IMR-90 (cell line): ENCODE measurements at regions not wholly inside any gene's neighbourhood (a gene's known extent, or its start where the extent isn't known, plus 50 kb on each side); places are given as distances from the start of the nearest gene placed in this dataset.
A peak's percentile ranks its signal among the peaks of the same experiment; 100 is the strongest.

Experiments
- ATAC-seq: fragments of 200-7000 bp; cut with Tn5 transposase; 2 replicates; pipeline ENCODE4 v1.9.1; 2020; ENCODE audit warnings: low read depth, mild to moderate bottlenecking, moderate library complexity
- BruUV-seq: library from RNA; stranded (reverse); fragments of 400-500 nt; replicated peaks from 2 replicates; lab custom pipeline; 2021; lab: Mats Ljungman, UMichigan
- CTCF ChIA-PET: fragments of 300-600 bp; formaldehyde crosslinking; extraction: SDS; loops from one replicate; lab custom pipeline; 2021; ENCODE audit warnings: antibody characterized with exemption; lab: Yijun Ruan, JAX
- POLR2A ChIA-PET: fragments of 300-600 bp; sonication (Branson Sonifier 250); formaldehyde crosslinking; loops from one replicate; lab custom pipeline; 2022; ENCODE audit warnings: antibody characterized with exemption; ENCODE audit not compliant: unreplicated experiment; lab: Charles Lee
- DNase-seq: peaks from one replicate; pipeline ENCODE4 v3.0.0; 2013
- H2AFZ ChIP-seq: replicated peaks from 2 replicates; pipeline ENCODE3; 2013; ENCODE audit warnings: low read length, mild to moderate bottlenecking; ENCODE audit not compliant: poor library complexity
- H2AK5ac ChIP-seq: 2 replicates; pipeline ENCODE4 v1.6.1; 2013; ENCODE audit warnings: low read depth, low read length, inconsistent platforms
- H2AK9ac ChIP-seq: replicated peaks from 2 replicates; pipeline ENCODE3; 2013; ENCODE audit warnings: mild to moderate bottlenecking, low read depth, low read length, moderate library complexity; ENCODE audit not compliant: poor library complexity
- H2BK120ac ChIP-seq: 2 replicates; pipeline ENCODE4 v1.6.1; 2013; ENCODE audit warnings: low read depth, low read length, inconsistent platforms
- H2BK15ac ChIP-seq: 3 replicates; pipeline ENCODE4 v1.6.1; 2013; ENCODE audit warnings: low read depth, low read length, inconsistent platforms
- H2BK20ac ChIP-seq: 2 replicates; pipeline ENCODE4 v1.6.1; 2013; ENCODE audit warnings: low read depth, mild to moderate bottlenecking, inconsistent platforms, low read length, moderate library complexity
- H2BK5ac ChIP-seq: 2 replicates; pipeline ENCODE4 v1.6.1; 2013; ENCODE audit warnings: mild to moderate bottlenecking, low read depth, low read length, inconsistent platforms; ENCODE audit not compliant: poor library complexity, severe bottlenecking
- H3K14ac ChIP-seq: replicated peaks from 2 replicates; pipeline ENCODE4 v1.6.1; 2013; ENCODE audit warnings: low read depth, low read length, inconsistent platforms
- H3K18ac ChIP-seq: 2 replicates; pipeline ENCODE4 v1.6.1; 2013; ENCODE audit warnings: low read depth, low read length, control low read depth
- H3K23ac ChIP-seq: 2 replicates; pipeline ENCODE4 v1.6.1; 2013; ENCODE audit warnings: low read depth, low read length, inconsistent platforms
- H3K27ac ChIP-seq: 2 replicates; pipeline ENCODE4 v1.5.1; 2013; ENCODE audit warnings: mild to moderate bottlenecking, control low read depth, low read length; ENCODE audit not compliant: insufficient read depth
- H3K27me3 ChIP-seq: 2 replicates; pipeline ENCODE4 v1.6.1; 2013; ENCODE audit warnings: low read length; ENCODE audit not compliant: control insufficient read depth, insufficient read depth
- H3K36me3 ChIP-seq: 2 replicates; pipeline ENCODE4 v1.6.1; 2013; ENCODE audit warnings: low read length, mixed read lengths; ENCODE audit not compliant: control insufficient read depth, insufficient read depth
- H3K4ac ChIP-seq: 2 replicates; pipeline ENCODE4 v1.6.1; 2013; ENCODE audit warnings: low read depth, low read length, inconsistent platforms
- H3K4me1 ChIP-seq: 2 replicates; pipeline ENCODE4 v1.6.1; 2013; ENCODE audit warnings: low read length, mixed read lengths; ENCODE audit not compliant: control insufficient read depth, insufficient read depth
- H3K4me2 ChIP-seq: 2 replicates; pipeline ENCODE4 v1.6.1; 2013; ENCODE audit warnings: low read depth, mild to moderate bottlenecking, control low read depth, low read length, moderate library complexity
- H3K4me3 ChIP-seq: 2 replicates; pipeline ENCODE4 v1.5.1; 2013; ENCODE audit warnings: low read depth, mild to moderate bottlenecking, control low read depth, low read length, moderate library complexity; ENCODE audit not compliant: insufficient read depth
- H3K56ac ChIP-seq: 2 replicates; pipeline ENCODE4 v1.6.1; 2013; ENCODE audit warnings: low read length, inconsistent platforms; ENCODE audit not compliant: insufficient read depth; ENCODE audit errors: extremely low read depth
- H3K79me1 ChIP-seq, 2 experiments: 2 replicates each; pipeline ENCODE4 v1.6.1; 2013; ENCODE audit warnings: low read length in 2 of 2, inconsistent platforms in 1 of 2, low read depth in 1 of 2
- H3K9ac ChIP-seq: 2 replicates; pipeline ENCODE4 v1.6.1; 2013; ENCODE audit warnings: low read depth, low read length, control low read depth
- H3K9me1 ChIP-seq: 2 replicates; pipeline ENCODE4 v1.6.1; 2013; ENCODE audit warnings: low read length, inconsistent platforms; ENCODE audit not compliant: insufficient read depth
- H3K9me3 ChIP-seq: 2 replicates; pipeline ENCODE4 v1.6.1; 2013; ENCODE audit warnings: low read length; ENCODE audit not compliant: control insufficient read depth, insufficient read depth
- H4K20me1 ChIP-seq: 2 replicates; pipeline ENCODE4 v1.6.1; 2013; ENCODE audit warnings: low read length, inconsistent platforms; ENCODE audit not compliant: insufficient read depth
- H4K5ac ChIP-seq: 2 replicates; pipeline ENCODE4 v1.6.1; 2013; ENCODE audit warnings: mild to moderate bottlenecking, low read depth, low read length, control low read depth
- H4K8ac ChIP-seq, 2 experiments: 2 replicates each; pipeline ENCODE4 v1.6.1; 2013; ENCODE audit warnings: low read depth in 2 of 2, low read length in 2 of 2, control low read depth in 1 of 2, inconsistent platforms in 1 of 2
- H4K91ac ChIP-seq: 2 replicates; pipeline ENCODE4 v1.6.1; 2013; ENCODE audit warnings: low read depth, low read length, inconsistent platforms; ENCODE audit not compliant: insufficient read depth
- CEBPB ChIP-seq: IDR thresholded peaks from 2 replicates; pipeline ENCODE4 v1.6.1; 2012; ENCODE audit warnings: low read depth, low read length, improper control_type of control experiment
- WGBS, 2 experiments: methylation state at CpG; one replicate each; pipeline versions ENCODE4 v1.1.5 to v1.1.7; 2013; ENCODE audit warnings: missing lambda C conversion rate in 2 of 2; ENCODE audit not compliant: insufficient read length in 1 of 2; ENCODE audit errors: extremely low coverage in 2 of 2; 5-methylcytosine and 5-hydroxymethylcytosine counted together
- dilution Hi-C: fragments of 300-500 bp; cut with HindIII; formaldehyde crosslinking; loops from one replicate; pipeline ENCODE4 v1.14.3; 2018; ENCODE audit warnings: low sequenced_read_pairs; ENCODE audit not compliant: unreplicated experiment
- in situ Hi-C: fragments of 300-500 bp; cut with MboI; formaldehyde crosslinking; loops from 3 replicates; pipeline ENCODE4 v1.14.3; 2019; ENCODE audit warnings: low sequenced_read_pairs, inconsistent platforms, mixed read lengths
- intact Hi-C: fragments of 100-400 bp; cut with micrococcal nuclease; formaldehyde crosslinking; loops from 2 replicates; pipeline ENCODE4 v1.10.0; 2022
- TF ChIP-seq, protein P1 (sequence below): fragments of 150-350 bp; IDR thresholded peaks from 2 replicates; pipeline ENCODE4 v1.6.1; 2016; ENCODE audit warnings: low read depth, mild to moderate bottlenecking, low read length, moderate library complexity, borderline replicate concordance
- TF ChIP-seq, protein P2 (sequence below): conservative IDR thresholded peaks from 2 replicates; pipeline ENCODE4 v1.5.1; 2012; ENCODE audit warnings: mild to moderate bottlenecking, low read depth, low read length, improper control_type of control experiment
- TF ChIP-seq, protein P3 (sequence below): fragments of 150-350 bp; IDR thresholded peaks from 2 replicates; pipeline ENCODE4 v1.6.1; 2017; ENCODE audit warnings: mild to moderate bottlenecking, antibody characterized with exemption, low read length, low read depth

DNA sequence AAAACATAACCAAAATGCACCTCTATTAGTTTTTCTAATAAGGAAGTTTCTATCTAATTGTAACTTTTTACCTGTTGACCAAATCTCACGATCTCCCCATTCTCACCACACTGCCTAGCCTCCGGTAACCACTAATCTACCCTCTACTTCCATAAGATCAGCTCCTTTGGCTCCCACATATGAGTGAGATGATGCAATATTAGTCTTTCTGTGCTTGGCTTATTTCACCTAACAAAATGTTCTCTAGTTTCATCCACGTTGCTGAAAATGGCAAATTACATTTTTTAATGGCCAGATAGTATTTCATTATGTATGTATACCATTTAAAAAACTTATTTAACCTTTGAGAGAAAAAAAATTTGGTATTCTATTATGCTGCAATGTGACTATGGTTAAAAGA is 379.0 kb upstream of the NXPH2 start:
- Histone ChIP-seq H3K9me1 (no peaks in the 10 kb centered on the region), H4K20me1 (no peaks in the 10 kb centered on the region), H2BK120ac (no peak overlapping the region), H3K9ac (no peak overlapping the region), H2BK5ac (no peak overlapping the region), H2AFZ (no peak overlapping the region), H3K56ac (no peak overlapping the region), H3K9me3 (peaks cover 2% of the 10 kb centered on the region; the same call in 1 of the 2 replicates), H3K4me3 (no peak overlapping the region), H3K4ac (no peak overlapping the region), H3K36me3 (no peaks in the 10 kb centered on the region), H3K79me1 (no peaks in the 10 kb centered on the region), H2BK20ac (no peak overlapping the region), H2BK15ac (no peak overlapping the region), H3K23ac (no peak overlapping the region), H4K5ac (no peak overlapping the region), H3K27ac (no peak overlapping the region), H3K4me1 (no peaks in the 10 kb centered on the region), H4K8ac (no peak overlapping the region), H2AK5ac (no peak overlapping the region), H3K27me3 (no peaks in the 10 kb centered on the region), H3K14ac (no peak overlapping the region), H4K91ac (no peak overlapping the region), H3K4me2 (no peak overlapping the region), H2AK9ac (no peak overlapping the region), H3K18ac (no peak overlapping the region)
- in situ Hi-C loops (no loop called here), dilution Hi-C loops (no loop called here), intact Hi-C loops (no loop called here)
- POLR2A ChIA-PET: no interaction called here
- WGBS, 2 experiments: no CpG with 5 or more reads among the region's 3 CpGs
- ATAC-seq (no peak), DNase-seq (no peak)
- no TSS peak for BruUV-seq
- CTCF ChIA-PET: no interaction called here
- TF ChIP-seq, protein P1, sequence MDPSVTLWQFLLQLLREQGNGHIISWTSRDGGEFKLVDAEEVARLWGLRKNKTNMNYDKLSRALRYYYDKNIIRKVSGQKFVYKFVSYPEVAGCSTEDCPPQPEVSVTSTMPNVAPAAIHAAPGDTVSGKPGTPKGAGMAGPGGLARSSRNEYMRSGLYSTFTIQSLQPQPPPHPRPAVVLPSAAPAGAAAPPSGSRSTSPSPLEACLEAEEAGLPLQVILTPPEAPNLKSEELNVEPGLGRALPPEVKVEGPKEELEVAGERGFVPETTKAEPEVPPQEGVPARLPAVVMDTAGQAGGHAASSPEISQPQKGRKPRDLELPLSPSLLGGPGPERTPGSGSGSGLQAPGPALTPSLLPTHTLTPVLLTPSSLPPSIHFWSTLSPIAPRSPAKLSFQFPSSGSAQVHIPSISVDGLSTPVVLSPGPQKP: no peak
- TF ChIP-seq, protein P2, sequence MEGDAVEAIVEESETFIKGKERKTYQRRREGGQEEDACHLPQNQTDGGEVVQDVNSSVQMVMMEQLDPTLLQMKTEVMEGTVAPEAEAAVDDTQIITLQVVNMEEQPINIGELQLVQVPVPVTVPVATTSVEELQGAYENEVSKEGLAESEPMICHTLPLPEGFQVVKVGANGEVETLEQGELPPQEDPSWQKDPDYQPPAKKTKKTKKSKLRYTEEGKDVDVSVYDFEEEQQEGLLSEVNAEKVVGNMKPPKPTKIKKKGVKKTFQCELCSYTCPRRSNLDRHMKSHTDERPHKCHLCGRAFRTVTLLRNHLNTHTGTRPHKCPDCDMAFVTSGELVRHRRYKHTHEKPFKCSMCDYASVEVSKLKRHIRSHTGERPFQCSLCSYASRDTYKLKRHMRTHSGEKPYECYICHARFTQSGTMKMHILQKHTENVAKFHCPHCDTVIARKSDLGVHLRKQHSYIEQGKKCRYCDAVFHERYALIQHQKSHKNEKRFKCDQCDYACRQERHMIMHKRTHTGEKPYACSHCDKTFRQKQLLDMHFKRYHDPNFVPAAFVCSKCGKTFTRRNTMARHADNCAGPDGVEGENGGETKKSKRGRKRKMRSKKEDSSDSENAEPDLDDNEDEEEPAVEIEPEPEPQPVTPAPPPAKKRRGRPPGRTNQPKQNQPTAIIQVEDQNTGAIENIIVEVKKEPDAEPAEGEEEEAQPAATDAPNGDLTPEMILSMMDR: no peak
- TF ChIP-seq, protein P3, sequence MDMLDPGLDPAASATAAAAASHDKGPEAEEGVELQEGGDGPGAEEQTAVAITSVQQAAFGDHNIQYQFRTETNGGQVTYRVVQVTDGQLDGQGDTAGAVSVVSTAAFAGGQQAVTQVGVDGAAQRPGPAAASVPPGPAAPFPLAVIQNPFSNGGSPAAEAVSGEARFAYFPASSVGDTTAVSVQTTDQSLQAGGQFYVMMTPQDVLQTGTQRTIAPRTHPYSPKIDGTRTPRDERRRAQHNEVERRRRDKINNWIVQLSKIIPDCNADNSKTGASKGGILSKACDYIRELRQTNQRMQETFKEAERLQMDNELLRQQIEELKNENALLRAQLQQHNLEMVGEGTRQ: no peak
- peak; percentile 58; the same call in 1 of the 2 replicates for TF ChIP-seq CEBPB
